Stimulated activated CD4-positive, alpha-beta T cell treated with anti-CD3 and anti-CD28 coated beads, Interleukin-1b, Interleukin-23, amount 100 ng/mL, for 1 hour (primary cell): ENCODE measurements at regions not wholly inside any gene's neighbourhood (a gene's known extent, or its start where the extent isn't known, plus 50 kb on each side); places are given as distances from the start of the nearest gene placed in this dataset.
"Not testable (repeated sequence)": the region's sequence is repeated elsewhere in the genome, so short reads cannot be mapped to it uniquely, and the experiment has no call there.

Experiments
- DNase-seq, 2 donors: peaks; one replicate each; pipeline ENCODE4 v3.0.0-alpha.2; 2020; ENCODE audit warnings: low read depth in 2 of 2

GRCh38 chr5:168142402-168142801, 149.0 kb upstream of the WWC1 start:
- no peak for DNase-seq

GRCh38 chr5:168143521-168143920, 147.9 kb upstream of the WWC1 start:
- DNase-seq, result not testable (repeated sequence)

- no peak for DNase-seq
Measured at GRCh38 chr5:168147106-168147505, 144.3 kb upstream of the WWC1 start.

- no peak for DNase-seq
Measured at GRCh38 chr5:168147568-168148360, 143.7 kb upstream of the WWC1 start.

GRCh38 chr5:168151041-168151440, 140.4 kb upstream of the WWC1 start:
- no peak for DNase-seq

GRCh38 chr5:168152660-168153059, 138.8 kb upstream of the WWC1 start:
- DNase-seq, result no peak

GRCh38 chr5:168153263-168153875, 138.1 kb upstream of the WWC1 start:
- no peak for DNase-seq

GRCh38 chr5:168153876-168154270, 137.6 kb upstream of the WWC1 start:
- no peak for DNase-seq

GRCh38 chr5:168155585-168155984, 135.9 kb upstream of the WWC1 start:
- DNase-seq, result no peak

- DNase-seq, result no peak
Measured at GRCh38 chr5:168156170-168156569, 135.3 kb upstream of the WWC1 start.

- DNase-seq, result no peak
Measured at GRCh38 chr5:168157141-168157540, 134.3 kb upstream of the WWC1 start.

- no peak for DNase-seq
Measured at GRCh38 chr5:168159425-168159824, 132.0 kb upstream of the WWC1 start.

GRCh38 chr5:168162464-168162863, 129.0 kb upstream of the WWC1 start:
- no peak for DNase-seq

- DNase-seq, result no peak
Measured at GRCh38 chr5:168163966-168164365, 127.5 kb upstream of the WWC1 start.

GRCh38 chr5:168165221-168165914, 126.1 kb upstream of the WWC1 start:
- DNase-seq, result no peak

GRCh38 chr5:168165977-168166376, 125.5 kb upstream of the WWC1 start:
- no peak for DNase-seq

- DNase-seq, result no peak
Measured at GRCh38 chr5:168167338-168167737, 124.1 kb upstream of the WWC1 start.

- no peak for DNase-seq
Measured at GRCh38 chr5:168168978-168169698, 122.3 kb upstream of the WWC1 start.

- DNase-seq, result no peak
Measured at GRCh38 chr5:168169791-168170190, 121.7 kb upstream of the WWC1 start.

- DNase-seq, result no peak
Measured at GRCh38 chr5:168171901-168172759, 119.3 kb upstream of the WWC1 start.

GRCh38 chr5:168172760-168173223, 118.7 kb upstream of the WWC1 start:
- no peak for DNase-seq
